ENCODE measurements at regions not wholly inside any gene's neighbourhood (a gene's known extent, or its start where the extent isn't known, plus 50 kb on each side); places are given as distances from the start of the nearest gene placed in this dataset.
"Not testable (repeated sequence)": the region's sequence is repeated elsewhere in the genome, so short reads cannot be mapped to it uniquely, and the experiment has no call there.

GRCh38 chr16:66023481-66023880 is 343.0 kb upstream of the CDH5 start:
- H3K9me3 ChIP-seq, result no peaks in the 10 kb centered on the region
- intact Hi-C loops (cut with DNase I), result no loop called here
- DNase-seq, result no peak
- 49 to 53% methylated on average over 3 of the region's 3 CpGs for WGBS, 2 donors
- H3K27me3 ChIP-seq, result no peaks in the 10 kb centered on the region
- no peaks in the 10 kb centered on the region for H3K36me3 ChIP-seq (replicated peaks in 1 of 2; ENCODE audit: insufficient read depth in 1 of 2, low read depth in 2 of 2)
- no peaks in the 10 kb centered on the region for H3K4me1 ChIP-seq
- TF ChIP-seq POLR2A (IDR thresholded peaks at IDR 0.05) (no peak), CTCF (IDR thresholded peaks at IDR 0.05) (no peak)
- no peak for ATAC-seq
- no peak overlapping the region for H3K4me3 ChIP-seq
- no peak overlapping the region for H3K27ac ChIP-seq

GRCh38 chr16:66020642-66021041 is 345.8 kb upstream of the CDH5 start:
- H3K27me3 ChIP-seq, result no peaks in the 10 kb centered on the region
- ATAC-seq (no peak), DNase-seq (no peak)
- no peak overlapping the region for H3K4me3 ChIP-seq
- no peaks in the 10 kb centered on the region for H3K9me3 ChIP-seq
- no peak for TF ChIP-seq POLR2A (IDR thresholded peaks at IDR 0.05)
- H3K36me3 ChIP-seq (replicated peaks in 1 of 2; ENCODE audit: insufficient read depth in 1 of 2, low read depth in 2 of 2), result no peaks in the 10 kb centered on the region
- no peaks in the 10 kb centered on the region for H3K4me1 ChIP-seq
- intact Hi-C loops (cut with DNase I), result no loop called here
- H3K27ac ChIP-seq, result no peak overlapping the region

GRCh38 chr16:66020046-66020445 is 346.4 kb upstream of the CDH5 start:
- Histone ChIP-seq H3K27me3 (no peaks in the 10 kb centered on the region), H3K4me1 (no peaks in the 10 kb centered on the region), H3K9me3 (no peaks in the 10 kb centered on the region), H3K36me3 (replicated peaks in 1 of 2; ENCODE audit: insufficient read depth in 1 of 2, low read depth in 2 of 2) (no peaks in the 10 kb centered on the region), H3K27ac (no peak overlapping the region), H3K4me3 (no peak overlapping the region)
- 60 to 84% methylated on average over 2 of the region's 2 CpGs for WGBS, 2 donors
- no peak for TF ChIP-seq CTCF (IDR thresholded peaks at IDR 0.05)
- TF ChIP-seq POLR2A (IDR thresholded peaks at IDR 0.05), result no peak
- DNase-seq, result no peak
- ATAC-seq, result no peak
- intact Hi-C loops (cut with DNase I), result no loop called here

- 68 to 78% methylated on average over 3 of the region's 3 CpGs for WGBS, 2 donors
- ATAC-seq; H3K9me3 ChIP-seq; H3K4me3 ChIP-seq; H3K4me1 ChIP-seq; H3K27ac ChIP-seq; DNase-seq; H3K36me3 ChIP-seq (replicated peaks in 1 of 2; ENCODE audit: insufficient read depth in 1 of 2, low read depth in 2 of 2); H3K27me3 ChIP-seq; intact Hi-C loops (cut with DNase I): not testable (repeated sequence)
These were observed 347.0 kb upstream of the CDH5 start for GRCh38 chr16:66019502-66019901.

- ATAC-seq (no peak), DNase-seq (no peak)
- Histone ChIP-seq H3K4me1 (no peaks in the 10 kb centered on the region), H3K27ac (no peak overlapping the region), H3K36me3 (replicated peaks in 1 of 2; ENCODE audit: insufficient read depth in 1 of 2, low read depth in 2 of 2) (no peaks in the 10 kb centered on the region), H3K27me3 (no peaks in the 10 kb centered on the region), H3K4me3 (no peak overlapping the region), H3K9me3 (no peaks in the 10 kb centered on the region)
- TF ChIP-seq POLR2A (IDR thresholded peaks at IDR 0.05) (no peak), CTCF (IDR thresholded peaks at IDR 0.05) (no peak)
- 40 to 57% methylated on average over 2 of the region's 2 CpGs for WGBS, 2 donors
- intact Hi-C loops (cut with DNase I), result no loop called here
These were observed 352.3 kb upstream of the CDH5 start for GRCh38 chr16:66014221-66014620.

- intact Hi-C loops (cut with DNase I), result no loop called here
- TF ChIP-seq POLR2A (IDR thresholded peaks at IDR 0.05) (no peak), CTCF (IDR thresholded peaks at IDR 0.05) (no peak)
- DNase-seq, result no peak
- Histone ChIP-seq H3K9me3 (no peaks in the 10 kb centered on the region), H3K36me3 (replicated peaks in 1 of 2; ENCODE audit: insufficient read depth in 1 of 2, low read depth in 2 of 2) (no peaks in the 10 kb centered on the region), H3K4me1 (no peaks in the 10 kb centered on the region), H3K27ac (no peak overlapping the region), H3K27me3 (no peaks in the 10 kb centered on the region), H3K4me3 (no peak overlapping the region)
- 37 to 69% methylated on average over 2 of the region's 2 CpGs for WGBS, 2 donors
- no peak for ATAC-seq
These were observed 353.0 kb upstream of the CDH5 start for GRCh38 chr16:66013486-66013885.
